SHP77 (cell line): ENCODE measurements at regions not wholly inside any gene's neighbourhood (a gene's known extent, or its start where the extent isn't known, plus 50 kb on each side); places are given as distances from the start of the nearest gene placed in this dataset.
A peak's percentile ranks its signal among the peaks of the same experiment; 100 is the strongest.
"Not testable (repeated sequence)": the region's sequence is repeated elsewhere in the genome, so short reads cannot be mapped to it uniquely, and the experiment has no call there.

Source experiments
- DNase-seq, 2 experiments: peaks; one replicate each; lab custom pipeline; 2025; lab: John Stamatoyannopoulos, UW

GRCh38 chr1:214095896-214096295 lies 108.1 kb downstream of the PROX1 start:
- not testable (repeated sequence) for DNase-seq

DNA sequence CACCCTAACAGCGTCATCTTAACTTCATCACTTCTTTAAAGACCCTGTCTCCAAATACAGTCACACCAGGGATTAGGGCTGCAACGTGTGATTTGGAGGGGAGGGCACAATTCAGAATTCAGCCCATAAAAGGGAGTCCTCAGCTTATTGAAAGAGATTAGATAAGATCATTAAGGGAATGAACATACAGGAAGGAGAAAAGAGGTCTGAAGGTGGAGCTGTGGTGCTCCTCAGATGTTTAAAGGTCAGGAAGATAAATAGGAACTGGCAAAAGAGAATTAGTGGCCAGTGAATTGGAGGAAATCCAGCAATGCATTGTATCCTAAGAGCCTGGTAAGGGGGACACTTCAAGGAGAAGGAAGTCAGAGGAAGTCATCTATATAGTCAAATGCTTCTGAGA lies 113.5 kb downstream of the PROX1 start:
- DNase-seq, result no peak

- no peak for DNase-seq
Measured at GRCh38 chr1:214101828-214102227, 114.1 kb downstream of the PROX1 start.

DNA sequence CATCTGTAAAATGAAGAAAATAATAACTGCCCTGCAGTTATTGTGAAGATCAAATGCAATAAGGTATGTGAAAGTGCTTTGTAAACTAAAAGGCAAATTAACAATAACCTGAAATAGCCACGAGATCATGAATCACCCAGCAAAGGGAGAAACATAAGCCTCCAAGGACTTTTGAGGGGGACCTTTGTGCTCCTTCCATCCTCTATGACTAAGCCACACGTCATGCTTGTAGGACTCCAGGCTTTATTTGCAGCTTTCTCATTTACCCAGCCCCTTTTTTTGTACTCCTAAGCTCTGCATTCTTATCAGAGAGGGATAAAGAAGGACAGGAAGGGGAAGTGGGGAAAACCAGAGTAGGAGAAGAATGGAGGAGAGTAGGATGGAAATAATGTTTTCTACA lies 115.1 kb downstream of the PROX1 start:
- DNase-seq, result no peak

- no peak for DNase-seq
Measured at GRCh38 chr1:214103778-214104177, 116.0 kb downstream of the PROX1 start.

GRCh38 chr1:214106375-214106774 lies 118.6 kb downstream of the PROX1 start:
- no peak for DNase-seq

GRCh38 chr1:214107322-214108096 lies 119.7 kb downstream of the PROX1 start:
- DNase-seq, result no peak

- DNase-seq, result no peak
Measured at GRCh38 chr1:214108097-214108446, 120.3 kb downstream of the PROX1 start.

GRCh38 chr1:214111796-214112195 lies 124.0 kb downstream of the PROX1 start:
- DNase-seq, result no peak

DNA sequence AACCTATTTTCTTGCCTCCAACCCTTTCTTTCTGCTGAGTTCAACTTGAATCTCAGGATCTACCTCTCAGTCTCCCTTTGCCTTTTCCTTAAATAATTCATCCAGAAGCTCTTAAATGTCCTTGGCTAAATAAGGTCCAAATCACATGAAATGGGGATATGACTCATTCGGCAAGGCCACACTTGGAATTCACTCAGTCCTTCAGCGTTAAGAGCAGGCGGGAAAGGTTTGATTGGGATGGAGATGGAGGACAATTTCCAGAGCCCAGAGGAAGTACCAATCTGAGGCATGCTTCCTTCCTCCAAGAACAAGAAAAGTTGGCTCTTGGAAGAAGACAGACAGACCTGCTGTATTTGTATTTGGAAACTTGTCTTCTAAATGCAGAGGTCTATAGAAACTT lies 128.5 kb downstream of the PROX1 start:
- no peak for DNase-seq

DNA sequence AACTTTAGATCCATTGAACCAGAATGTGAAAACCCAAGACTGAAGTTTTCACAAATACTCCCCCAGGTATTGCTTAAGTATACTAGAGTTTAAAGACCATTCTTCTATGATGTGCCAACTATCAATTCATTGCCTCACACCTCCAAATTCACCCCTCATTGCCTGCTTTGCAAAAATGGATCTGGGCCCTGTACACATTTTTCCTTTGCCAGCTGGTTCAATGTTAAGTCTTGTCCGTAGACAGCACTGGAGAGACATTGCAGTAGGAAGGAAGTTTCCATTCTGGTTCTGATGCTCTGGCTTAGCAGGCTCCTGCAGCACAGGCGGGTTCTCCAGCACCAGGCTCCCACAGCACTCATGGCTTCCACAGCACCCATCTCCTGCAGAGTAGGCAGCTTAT lies 130.0 kb downstream of the PROX1 start:
- no peak for DNase-seq

DNA sequence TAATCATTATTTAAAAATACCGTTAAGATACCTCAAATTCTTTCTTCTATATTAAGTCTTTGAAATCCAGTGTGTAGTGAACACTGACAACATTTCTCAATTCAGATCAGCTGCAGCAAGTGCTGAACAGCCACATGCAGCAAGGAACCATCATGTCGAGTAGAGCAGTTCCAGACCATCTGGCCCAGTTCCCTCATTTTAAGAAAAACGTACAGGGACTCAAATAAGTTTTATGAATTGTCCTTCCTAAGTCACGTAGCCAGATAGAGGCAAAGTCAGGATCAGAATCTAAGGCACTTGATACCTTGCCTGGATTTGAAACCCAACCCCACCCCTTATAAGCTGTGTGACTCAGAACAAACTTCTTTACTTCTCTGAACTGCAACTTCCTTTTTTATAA lies 132.4 kb downstream of the PROX1 start:
- no peak for DNase-seq

DNA sequence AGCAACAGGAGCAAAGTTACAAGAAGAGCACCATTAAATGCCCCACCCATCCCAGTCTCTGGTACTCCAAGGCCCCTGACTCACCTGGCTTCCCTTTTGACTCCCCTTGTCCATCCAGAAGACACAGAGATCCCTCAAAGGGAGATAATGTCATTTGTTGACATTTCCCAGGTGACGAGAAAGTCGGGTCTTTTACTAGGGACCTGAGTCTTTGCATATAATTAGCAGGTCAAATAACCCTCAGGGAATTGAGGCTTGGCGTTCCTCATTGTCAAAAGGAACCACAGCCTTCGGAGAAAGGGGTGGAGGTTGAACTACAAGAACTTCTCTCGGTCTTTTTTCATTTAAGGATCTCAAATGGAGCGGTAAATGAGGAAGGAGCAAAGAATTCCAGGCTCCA lies 133.2 kb downstream of the PROX1 start:
- DNase-seq, result no peak

DNA sequence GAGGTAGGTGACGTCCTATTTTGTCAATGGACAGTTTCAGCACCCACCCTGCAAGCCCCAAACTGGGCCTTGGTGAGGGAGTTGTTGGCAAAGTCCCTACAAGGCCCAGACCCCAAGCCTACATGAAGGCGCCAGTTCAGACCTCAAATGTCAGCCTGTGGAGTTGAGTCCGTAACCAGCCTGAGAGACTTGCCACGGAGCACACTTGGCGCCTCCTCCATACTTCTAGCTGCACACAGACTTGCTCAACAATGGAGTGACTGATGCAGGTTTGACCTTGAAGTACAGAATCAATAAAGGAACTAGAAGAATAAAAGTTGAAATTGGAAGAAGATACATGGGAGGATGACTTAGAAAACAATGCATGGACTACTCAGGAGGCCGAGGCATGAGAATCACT lies 134.3 kb downstream of the PROX1 start:
- DNase-seq, result no peak

DNA sequence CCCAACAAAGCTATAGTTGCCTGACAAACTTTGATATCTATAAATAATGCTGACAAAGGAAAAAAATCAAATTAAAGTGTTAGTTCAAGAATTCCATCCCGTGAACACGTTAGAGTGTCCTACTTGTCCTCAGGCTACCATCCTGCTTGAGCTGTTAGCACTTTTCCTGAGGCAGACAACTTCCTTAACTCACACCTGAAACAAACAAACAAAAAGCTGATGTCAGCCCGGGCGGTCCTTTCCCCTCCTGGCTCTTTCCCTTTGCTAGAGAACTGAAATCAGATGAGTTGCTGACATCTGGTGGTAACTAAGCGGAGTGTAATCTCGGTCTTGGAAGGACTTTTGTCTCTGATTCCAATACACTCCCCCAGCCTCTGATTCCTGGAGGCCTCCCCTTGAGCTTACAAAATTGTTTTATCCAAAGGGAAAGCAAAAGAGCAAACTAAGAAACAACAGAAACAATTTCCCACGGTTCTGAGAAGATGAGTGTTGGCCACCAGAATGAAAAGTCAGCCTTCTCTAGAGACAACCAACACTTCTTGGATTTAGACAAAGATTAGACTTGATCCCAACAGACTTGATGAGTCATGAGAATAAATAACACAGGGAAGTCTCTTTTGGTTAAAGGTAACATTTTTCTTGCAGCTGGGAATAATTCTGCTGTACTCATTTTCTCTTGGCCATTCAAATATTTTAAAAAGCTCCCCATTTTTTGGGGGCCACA lies 135.4 kb downstream of the PROX1 start:
- peak; percentile 63 to 75 for DNase-seq

- DNase-seq, result no peak
Measured at GRCh38 chr1:214124281-214124805, 136.6 kb downstream of the PROX1 start.

- no peak for DNase-seq
Measured at GRCh38 chr1:214124915-214125314, 137.1 kb downstream of the PROX1 start.

DNA sequence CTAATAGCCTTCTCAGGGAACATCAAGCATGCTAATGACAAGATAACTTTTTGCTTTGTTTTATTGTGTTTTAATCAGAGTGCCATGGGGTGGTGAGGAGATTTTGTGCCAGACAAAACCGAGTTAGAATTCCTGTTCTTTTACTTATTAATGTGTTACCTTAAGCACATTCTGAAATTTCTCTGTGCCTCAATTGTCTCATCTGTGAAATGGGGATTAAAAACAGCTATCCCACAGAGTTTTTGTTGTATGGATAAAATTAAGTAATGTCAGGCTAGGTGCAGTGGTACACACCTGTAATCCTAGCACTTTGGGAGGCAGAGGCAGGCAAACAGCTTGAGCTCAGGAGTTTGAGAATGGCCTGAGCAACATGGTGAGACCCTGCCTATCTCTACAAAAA lies 138.0 kb downstream of the PROX1 start:
- no peak for DNase-seq

DNA sequence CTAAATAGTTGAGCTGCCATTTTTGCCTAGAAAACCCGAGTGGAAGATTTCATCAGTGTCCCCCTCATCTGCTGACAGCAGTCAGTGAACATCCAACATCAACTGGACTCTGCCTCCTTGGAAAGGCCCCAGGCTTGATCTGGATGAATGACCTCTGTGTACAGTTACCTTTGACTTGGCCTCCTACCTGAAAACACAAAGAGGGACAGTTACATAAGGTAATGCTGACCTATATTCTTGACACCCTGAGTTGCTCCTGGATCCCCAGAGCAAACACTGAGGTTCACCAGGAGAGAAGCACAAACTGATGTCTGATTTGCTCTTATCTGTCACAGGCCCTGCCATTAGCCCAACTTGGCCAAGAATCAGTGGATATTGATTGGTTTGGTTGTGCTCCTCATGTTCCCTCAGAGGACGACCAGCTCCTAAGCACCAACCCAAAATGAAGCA lies 138.9 kb downstream of the PROX1 start:
- no peak for DNase-seq

DNA sequence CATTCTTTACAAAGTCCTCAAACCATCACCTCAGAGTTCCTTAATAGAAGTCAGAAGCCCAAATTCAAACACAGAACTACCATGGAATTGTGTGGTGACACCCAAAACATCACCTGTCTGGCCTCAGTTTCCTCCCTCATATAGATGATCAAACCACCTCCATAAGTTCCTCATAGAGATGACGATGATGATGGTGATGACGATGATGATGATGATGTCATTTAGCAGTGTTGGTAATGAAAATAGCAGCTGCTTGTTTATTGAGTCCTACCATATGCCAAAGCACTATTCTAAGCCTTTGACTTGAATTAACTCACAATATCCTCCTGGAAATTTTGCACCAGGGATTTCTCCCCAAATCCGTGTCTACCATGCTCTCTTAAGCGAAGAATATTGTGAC lies 139.9 kb downstream of the PROX1 start:
- DNase-seq, result no peak

- no peak for DNase-seq
Measured at GRCh38 chr1:214135886-214136285, 145.1 kb upstream of the SMYD2 start.

DNA sequence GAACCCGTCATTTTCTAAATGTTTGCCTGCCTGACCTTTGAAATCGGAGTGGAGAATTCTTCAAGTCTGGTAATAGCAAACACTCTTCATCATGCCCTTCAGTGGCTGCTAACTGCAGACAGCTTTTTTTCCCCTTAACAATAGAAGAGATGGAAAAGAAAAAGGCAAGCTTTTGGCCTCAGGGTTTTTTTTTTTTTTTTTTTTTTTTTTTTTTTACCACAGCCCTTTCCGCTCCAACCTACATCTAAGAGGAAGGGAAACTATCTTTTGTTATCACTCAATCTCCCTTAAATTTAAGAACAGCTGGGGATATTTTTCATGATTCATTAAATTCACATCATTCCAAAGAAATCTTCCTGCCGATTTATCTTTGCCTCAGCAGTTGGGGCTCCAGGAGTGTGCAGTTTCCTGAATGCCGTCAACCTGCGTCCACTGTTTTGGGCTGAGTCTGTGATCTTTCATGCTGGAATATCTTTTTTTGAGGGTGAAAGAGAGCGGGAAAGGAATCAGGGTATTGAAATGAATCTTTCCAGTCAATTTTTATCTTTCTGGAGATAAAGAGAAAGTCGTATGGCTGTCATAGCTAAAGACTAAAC lies 144.5 kb upstream of the SMYD2 start:
- DNase-seq, result no peak

DNA sequence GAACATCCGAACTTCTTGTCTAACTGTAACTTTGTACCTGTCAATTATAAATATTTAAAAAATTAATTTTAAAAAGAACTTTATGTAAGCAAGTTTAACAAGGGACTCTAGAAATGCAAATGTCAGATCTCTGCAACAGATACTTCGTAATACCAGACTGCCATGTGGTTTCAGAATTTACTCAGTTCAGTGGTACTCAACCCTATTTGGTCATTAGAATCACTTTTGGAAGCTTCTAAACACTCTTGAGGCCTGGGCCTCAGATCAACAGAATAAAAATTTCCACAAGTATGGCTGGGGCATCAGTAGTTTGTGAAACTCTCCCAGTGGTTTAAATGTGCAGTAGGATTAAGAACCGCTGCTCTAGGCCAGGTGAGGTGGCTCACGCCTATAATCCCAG lies 139.5 kb upstream of the SMYD2 start:
- no peak for DNase-seq
